Thyroid gland (tissue), 4 donors: ENCODE measurements at regions not wholly inside any gene's neighbourhood (a gene's known extent, or its start where the extent isn't known, plus 50 kb on each side); places are given as distances from the start of the nearest gene placed in this dataset.

Experiments
- DNase-seq, 2 donors: peaks; one replicate each; pipeline ENCODE4 v3.0.0-alpha.2; 2019
- H3K27ac ChIP-seq, 3 donors: fragments of 200-600 bp; sonication (generic); 1 replicate in 2 of 3; 2 replicates in 1 of 3; pipeline ENCODE4 v1.5.1; 2016 to 2019; ENCODE audit warnings: mild to moderate bottlenecking in 1 of 3, moderate library complexity in 1 of 3
- H3K27me3 ChIP-seq: fragments of 200-600 bp; sonication (generic); one replicate; pipeline ENCODE4 v1.5.1; 2019
- H3K36me3 ChIP-seq, 2 donors: fragments of 200-600 bp; sonication (generic); one replicate each; pipeline ENCODE4 v1.5.1; 2016 to 2019
- H3K4me1 ChIP-seq, 2 donors: fragments of 200-600 bp; sonication (generic); one replicate each; pipeline ENCODE4 v1.5.1; 2017 to 2019
- H3K4me3 ChIP-seq, 3 donors: fragments of 200-600 bp; sonication (generic); replicated peaks in 1 of 3; 1 replicate in 2 of 3; 2 replicates in 1 of 3; pipeline ENCODE4 v1.5.1; 2016; ENCODE audit warnings: mild to moderate bottlenecking in 1 of 3
- H3K9me3 ChIP-seq: fragments of 200-600 bp; sonication (generic); one replicate; pipeline ENCODE4 v1.5.1; 2017
- POLR2A ChIP-seq, 2 donors: fragments of 450-650 bp; IDR thresholded peaks; one replicate each; pipeline ENCODE4 v1.6.1; 2017; ENCODE audit warnings: antibody characterized with exemption in 2 of 2, mild to moderate bottlenecking in 2 of 2, moderate library complexity in 1 of 2
- WGBS, 2 donors: methylation state at CpG; one replicate each; pipeline ENCODE4 v1.1.5; 2017; 5-methylcytosine and 5-hydroxymethylcytosine counted together
- intact Hi-C: fragments of 100-400 bp; cut with DNase I; formaldehyde crosslinking; loops from one replicate; pipeline ENCODE4 v1.15.1; 2023
- TF ChIP-seq, protein P1 (sequence below), 6 experiments: fragments of 200-600 bp in 3 of 6; fragments of 450-650 bp in 3 of 6; sonication (generic) in 3 of 6; IDR thresholded peaks; one replicate each; pipeline ENCODE4 v1.5.1; 2016 to 2019; ENCODE audit warnings: antibody characterized with exemption in 6 of 6, mild to moderate bottlenecking in 2 of 6, inconsistent platforms in 1 of 6, moderate library complexity in 1 of 6

DNA sequence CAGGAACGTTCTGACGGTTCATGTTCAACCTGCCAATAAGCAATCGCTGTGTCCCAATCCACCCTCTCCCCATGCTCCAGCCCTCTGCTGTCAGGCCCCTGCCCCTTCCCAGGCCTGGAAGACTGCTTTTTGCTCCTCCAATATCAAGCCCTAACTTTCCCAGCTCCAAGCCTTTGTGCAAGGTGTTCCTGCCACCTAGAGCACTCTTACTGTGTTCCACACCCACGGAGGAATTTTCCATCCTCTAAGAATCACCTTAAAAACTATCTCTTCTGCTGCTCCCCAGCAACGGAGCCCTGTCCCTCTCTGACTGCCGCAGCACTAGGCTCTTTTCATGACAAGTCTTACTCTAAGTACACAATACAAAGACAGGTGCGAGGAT lies 657.9 kb downstream of the AJAP1 start:
- peak overlapping the region; percentile 64 to 72 (median 68) for H3K27ac ChIP-seq
- peak in 1 of 2 donors; percentile 12 for DNase-seq
- no peaks in the 10 kb centered on the region for H3K27me3 ChIP-seq
- H3K4me3 ChIP-seq = no peak overlapping the region
- H3K9me3 ChIP-seq = no peaks in the 10 kb centered on the region
- no peaks in the 10 kb centered on the region for H3K36me3 ChIP-seq
- WGBS, 2 donors = 52 to 72% methylated on average over 5 to 7 of the region's 7 CpGs
- intact Hi-C loops = no loop called here
- peaks cover 28 to 33% of the 10 kb centered on the region in 2 donors for H3K4me1 ChIP-seq
- TF ChIP-seq, protein P1, sequence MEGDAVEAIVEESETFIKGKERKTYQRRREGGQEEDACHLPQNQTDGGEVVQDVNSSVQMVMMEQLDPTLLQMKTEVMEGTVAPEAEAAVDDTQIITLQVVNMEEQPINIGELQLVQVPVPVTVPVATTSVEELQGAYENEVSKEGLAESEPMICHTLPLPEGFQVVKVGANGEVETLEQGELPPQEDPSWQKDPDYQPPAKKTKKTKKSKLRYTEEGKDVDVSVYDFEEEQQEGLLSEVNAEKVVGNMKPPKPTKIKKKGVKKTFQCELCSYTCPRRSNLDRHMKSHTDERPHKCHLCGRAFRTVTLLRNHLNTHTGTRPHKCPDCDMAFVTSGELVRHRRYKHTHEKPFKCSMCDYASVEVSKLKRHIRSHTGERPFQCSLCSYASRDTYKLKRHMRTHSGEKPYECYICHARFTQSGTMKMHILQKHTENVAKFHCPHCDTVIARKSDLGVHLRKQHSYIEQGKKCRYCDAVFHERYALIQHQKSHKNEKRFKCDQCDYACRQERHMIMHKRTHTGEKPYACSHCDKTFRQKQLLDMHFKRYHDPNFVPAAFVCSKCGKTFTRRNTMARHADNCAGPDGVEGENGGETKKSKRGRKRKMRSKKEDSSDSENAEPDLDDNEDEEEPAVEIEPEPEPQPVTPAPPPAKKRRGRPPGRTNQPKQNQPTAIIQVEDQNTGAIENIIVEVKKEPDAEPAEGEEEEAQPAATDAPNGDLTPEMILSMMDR (IDR thresholded peaks at IDR 0.05) = no peak
- no peak for TF ChIP-seq POLR2A (IDR thresholded peaks at IDR 0.05)

DNA sequence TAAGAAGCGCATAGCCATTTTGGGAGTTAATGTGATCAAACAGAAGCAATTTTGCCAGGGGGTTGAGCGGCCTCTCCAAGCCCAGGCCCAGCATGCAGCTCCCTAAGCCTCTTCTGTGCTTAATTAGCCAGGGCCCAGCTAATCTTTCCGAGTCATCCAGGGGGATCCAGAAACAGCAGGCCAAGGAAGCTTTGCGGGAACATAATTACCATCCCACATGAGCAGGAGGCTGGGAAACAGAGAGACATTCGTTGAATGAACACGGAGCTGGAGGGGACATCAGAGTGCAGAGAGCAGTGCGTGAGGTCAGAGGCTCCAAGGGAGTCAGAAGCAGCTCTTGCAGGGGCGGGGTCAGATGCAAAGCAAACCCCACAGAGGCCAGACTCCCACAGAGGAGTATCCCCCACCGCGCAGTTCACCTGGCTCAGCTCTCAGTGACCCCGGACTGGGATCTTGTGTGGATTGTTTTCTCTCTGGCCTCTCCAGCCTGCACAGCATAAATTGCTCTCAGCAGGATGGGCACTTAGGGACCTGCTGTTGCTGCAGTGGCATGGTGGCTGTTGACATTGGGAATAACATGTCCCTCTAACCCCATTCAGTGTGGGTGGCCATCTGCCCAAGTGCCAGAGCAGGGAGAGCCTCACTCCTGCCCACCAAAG lies 657.4 kb downstream of the AJAP1 start:
- Histone ChIP-seq H3K4me1 (peaks cover 28 to 33% of the 10 kb centered on the region in 2 donors), H3K36me3 (no peaks in the 10 kb centered on the region), H3K4me3 (no peak overlapping the region), H3K9me3 (no peaks in the 10 kb centered on the region), H3K27ac (peak overlapping the region; percentile 64 to 72 (median 68)), H3K27me3 (no peaks in the 10 kb centered on the region)
- TF ChIP-seq, protein P1 (IDR thresholded peaks at IDR 0.05) = no peak
- TF ChIP-seq POLR2A (IDR thresholded peaks at IDR 0.05) = no peak
- intact Hi-C loops = no loop called here
- 21 to 35% methylated on average over 7 to 10 of the region's 11 CpGs for WGBS, 2 donors
- peak; percentile 60 for DNase-seq

DNA sequence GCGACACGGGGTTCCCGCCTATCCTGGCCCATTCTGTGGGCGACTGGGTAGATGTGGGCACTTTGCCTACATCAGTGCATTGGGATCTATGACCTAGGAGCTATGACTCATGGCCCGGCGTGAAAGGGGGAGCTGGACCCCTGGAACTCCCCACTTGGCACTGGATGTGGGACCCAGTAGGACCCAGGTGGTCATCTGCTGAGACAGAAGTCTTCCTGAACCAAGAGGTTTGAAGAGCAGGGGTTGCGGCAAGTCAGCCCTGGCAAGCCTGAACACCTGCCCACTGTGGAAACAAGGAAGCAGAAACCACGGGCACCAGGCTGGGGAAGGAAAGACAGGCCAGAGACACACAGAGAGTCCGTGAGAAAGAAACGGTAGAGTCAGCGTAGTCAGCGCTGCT lies 656.7 kb downstream of the AJAP1 start:
- no peaks in the 10 kb centered on the region for H3K36me3 ChIP-seq
- TF ChIP-seq, protein P1 (IDR thresholded peaks at IDR 0.05) = no peak
- TF ChIP-seq POLR2A (IDR thresholded peaks at IDR 0.05) = no peak
- DNase-seq = peak; percentile 37 to 41

DNA sequence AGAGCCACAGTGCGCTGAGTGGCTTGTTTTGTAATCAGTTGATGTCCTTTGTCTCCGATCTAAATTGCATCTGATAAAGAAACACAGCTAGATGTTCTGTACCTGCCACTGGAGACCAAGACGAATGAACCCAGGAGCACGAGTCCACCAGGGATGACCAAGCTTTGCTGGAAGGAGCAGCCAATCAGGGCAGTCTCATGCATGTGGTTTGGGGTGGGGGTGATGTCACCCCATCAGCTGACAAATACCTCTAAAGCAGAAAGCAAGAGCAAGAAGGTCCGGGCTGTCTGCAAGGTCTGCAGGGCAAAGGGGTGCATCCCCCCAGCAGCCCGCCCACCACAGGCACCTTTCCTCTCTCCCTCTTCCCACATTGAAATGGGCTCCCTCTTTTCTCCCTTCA lies 653.8 kb downstream of the AJAP1 start:
- Histone ChIP-seq H3K36me3 (no peaks in the 10 kb centered on the region), H3K27ac (no peak overlapping the region), H3K9me3 (no peaks in the 10 kb centered on the region), H3K27me3 (no peaks in the 10 kb centered on the region), H3K4me3 (no peak overlapping the region), H3K4me1 (peaks cover 25 to 26% of the 10 kb centered on the region in 2 donors)
- intact Hi-C loops = no loop called here
- 78 to 84% methylated on average over 6 of the region's 6 CpGs for WGBS, 2 donors
- DNase-seq = no peak
- no peak for TF ChIP-seq POLR2A (IDR thresholded peaks at IDR 0.05)
- TF ChIP-seq, protein P1 (IDR thresholded peaks at IDR 0.05) = no peak

More for the DNA sequence above, 656.7 kb downstream of the AJAP1 start:
- peak overlapping the region in 2 of 3 donors; percentile 68 to 72 for H3K27ac ChIP-seq
- WGBS, 2 donors = 67 to 76% methylated on average over 10 of the region's 12 CpGs
- H3K4me3 ChIP-seq = no peak overlapping the region
- no peaks in the 10 kb centered on the region for H3K9me3 ChIP-seq
- no peaks in the 10 kb centered on the region for H3K27me3 ChIP-seq
- intact Hi-C loops = no loop called here
- peaks cover 28 to 33% of the 10 kb centered on the region in 2 donors for H3K4me1 ChIP-seq

DNA sequence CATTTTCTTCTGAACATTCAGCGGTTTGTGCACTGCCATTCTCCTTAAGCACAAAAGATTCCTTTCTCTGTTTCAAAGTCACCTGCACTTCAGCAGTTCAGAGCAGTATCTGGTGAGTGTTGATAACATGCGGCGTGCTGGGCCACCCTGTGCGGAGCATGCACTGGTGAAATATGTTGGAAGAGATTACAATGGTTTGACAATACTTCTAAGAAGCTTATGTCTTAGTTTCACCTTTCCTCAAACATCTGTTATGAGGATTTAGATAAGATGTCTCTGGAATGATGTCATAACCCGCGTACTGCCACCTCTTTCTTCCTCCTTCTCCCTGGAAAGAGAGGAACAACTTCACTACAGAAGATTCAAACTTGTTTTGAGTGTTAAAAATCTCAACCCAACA lies 650.3 kb downstream of the AJAP1 start:
- WGBS, 2 donors = 91 to 96% methylated on average over 6 of the region's 6 CpGs
- Histone ChIP-seq H3K27me3 (no peaks in the 10 kb centered on the region), H3K36me3 (no peaks in the 10 kb centered on the region), H3K4me1 (no peaks in the 10 kb centered on the region), H3K9me3 (no peaks in the 10 kb centered on the region), H3K4me3 (no peak overlapping the region), H3K27ac (no peak overlapping the region)
- TF ChIP-seq, protein P1 (IDR thresholded peaks at IDR 0.05) = no peak
- no peak for TF ChIP-seq POLR2A (IDR thresholded peaks at IDR 0.05)
- intact Hi-C loops = no loop called here
- DNase-seq = no peak
